GM12875 (cell line): ENCODE measurements at regions not wholly inside any gene's neighbourhood (a gene's known extent, or its start where the extent isn't known, plus 50 kb on each side); places are given as distances from the start of the nearest gene placed in this dataset.

Experiments used
- H3K4me3 ChIP-seq: one replicate; pipeline ENCODE4 v1.5.1; 2011; ENCODE audit warnings: low read depth, low read length, control low read depth
- TF ChIP-seq, protein P1 (sequence below): IDR thresholded peaks from 2 replicates; pipeline ENCODE4 v1.5.1; 2011; ENCODE audit warnings: low read depth, mild to moderate bottlenecking, control low read depth, inconsistent platforms, low read length, moderate library complexity, borderline replicate concordance; ENCODE audit not compliant: insufficient read depth

GRCh38 chr7:142698429-142698828 lies 50.8 kb upstream of the PRSS1 start:
- no peak overlapping the region for H3K4me3 ChIP-seq
- TF ChIP-seq, protein P1, sequence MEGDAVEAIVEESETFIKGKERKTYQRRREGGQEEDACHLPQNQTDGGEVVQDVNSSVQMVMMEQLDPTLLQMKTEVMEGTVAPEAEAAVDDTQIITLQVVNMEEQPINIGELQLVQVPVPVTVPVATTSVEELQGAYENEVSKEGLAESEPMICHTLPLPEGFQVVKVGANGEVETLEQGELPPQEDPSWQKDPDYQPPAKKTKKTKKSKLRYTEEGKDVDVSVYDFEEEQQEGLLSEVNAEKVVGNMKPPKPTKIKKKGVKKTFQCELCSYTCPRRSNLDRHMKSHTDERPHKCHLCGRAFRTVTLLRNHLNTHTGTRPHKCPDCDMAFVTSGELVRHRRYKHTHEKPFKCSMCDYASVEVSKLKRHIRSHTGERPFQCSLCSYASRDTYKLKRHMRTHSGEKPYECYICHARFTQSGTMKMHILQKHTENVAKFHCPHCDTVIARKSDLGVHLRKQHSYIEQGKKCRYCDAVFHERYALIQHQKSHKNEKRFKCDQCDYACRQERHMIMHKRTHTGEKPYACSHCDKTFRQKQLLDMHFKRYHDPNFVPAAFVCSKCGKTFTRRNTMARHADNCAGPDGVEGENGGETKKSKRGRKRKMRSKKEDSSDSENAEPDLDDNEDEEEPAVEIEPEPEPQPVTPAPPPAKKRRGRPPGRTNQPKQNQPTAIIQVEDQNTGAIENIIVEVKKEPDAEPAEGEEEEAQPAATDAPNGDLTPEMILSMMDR: no peak

DNA sequence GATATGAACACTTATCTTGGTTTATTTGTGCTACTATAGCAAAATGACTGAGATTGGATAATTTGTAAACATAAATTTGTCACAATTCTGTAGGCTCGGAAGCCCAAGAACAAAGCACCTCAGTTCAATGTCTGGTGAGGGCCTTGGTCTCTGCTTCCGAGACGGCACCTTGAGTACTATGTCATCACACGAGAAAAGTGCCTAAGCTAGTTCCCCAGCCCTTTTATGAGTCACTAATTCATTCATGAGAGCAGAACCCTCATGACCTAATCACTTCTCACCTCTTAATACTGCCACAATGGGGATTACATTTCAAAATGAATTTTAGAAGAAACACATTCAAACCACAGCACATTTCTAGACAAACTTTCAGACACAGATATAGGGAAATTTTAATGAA lies 52.0 kb upstream of the PRSS1 start:
- TF ChIP-seq, protein P1: no peak

DNA sequence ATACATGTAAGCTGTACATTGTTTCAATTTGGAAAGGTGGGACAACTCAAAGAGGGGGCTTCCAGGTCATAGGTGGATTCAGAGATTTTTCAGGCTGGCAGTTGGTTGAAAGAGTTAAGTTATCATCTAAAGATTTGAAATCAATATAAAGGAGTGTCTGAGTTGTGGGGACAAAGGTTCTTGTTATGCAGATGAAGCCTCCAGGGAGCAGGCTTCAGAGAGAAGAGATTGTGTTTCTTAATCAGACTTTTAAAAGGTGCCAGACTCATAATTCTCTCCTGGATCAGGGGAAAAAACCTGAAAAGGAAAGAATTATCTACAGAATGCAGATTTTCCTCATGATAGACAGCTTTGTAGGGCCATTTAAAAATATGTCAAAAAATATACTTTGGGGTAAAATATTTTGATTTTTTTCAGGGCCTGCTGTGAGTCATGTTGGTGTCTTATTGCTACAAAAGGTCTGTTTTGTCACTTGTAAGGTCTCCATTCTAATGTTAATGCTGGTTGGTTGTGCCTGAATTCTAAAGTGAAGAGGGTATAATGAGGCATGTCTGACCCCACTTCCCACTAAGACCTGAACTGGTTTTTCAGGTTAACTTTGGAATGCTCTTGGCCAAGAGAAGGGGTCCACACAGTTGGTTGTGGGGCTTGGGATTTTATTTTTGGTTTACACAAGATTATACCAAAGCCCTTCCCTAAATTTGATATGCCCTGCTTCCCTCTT lies 52.7 kb upstream of the PRSS1 start:
- TF ChIP-seq, protein P1: no peak
- H3K4me3 ChIP-seq: no peak overlapping the region

More for the DNA sequence above, 52.0 kb upstream of the PRSS1 start:
- H3K4me3 ChIP-seq: no peak overlapping the region

GRCh38 chr7:142693911-142694310 lies 55.4 kb upstream of the PRSS1 start:
- TF ChIP-seq, protein P1: no peak
- H3K4me3 ChIP-seq: no peak overlapping the region

DNA sequence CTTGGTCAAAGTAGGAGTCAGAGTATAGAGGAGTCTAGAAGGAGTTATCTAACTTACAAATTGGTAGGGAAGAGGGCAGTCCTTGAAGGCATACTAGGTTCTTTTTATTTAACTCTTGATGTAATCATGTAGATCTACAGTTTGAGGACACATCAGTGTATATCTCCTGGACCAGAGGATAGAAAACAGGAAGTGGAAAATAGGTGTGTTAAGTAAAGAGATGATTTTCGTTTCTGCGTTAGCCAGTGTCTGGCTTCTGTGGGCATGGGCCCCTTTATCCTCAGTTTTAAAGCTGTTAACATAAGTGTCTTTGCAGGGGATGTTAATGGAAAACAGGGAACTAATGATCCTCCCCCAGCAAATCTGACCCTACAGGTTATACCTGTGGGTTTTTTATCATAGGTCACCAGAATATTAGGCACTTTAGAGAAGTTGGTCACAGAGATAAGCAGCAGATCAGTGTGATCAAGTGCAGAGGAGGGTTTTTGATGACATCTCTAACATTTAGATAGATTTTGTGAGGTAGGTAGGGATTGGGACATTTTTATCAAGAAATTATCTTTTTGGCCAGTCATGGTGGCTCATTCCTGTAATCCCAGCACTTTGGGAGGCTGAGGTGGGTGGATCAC lies 58.6 kb upstream of the PRSS1 start:
- TF ChIP-seq, protein P1: no peak
- H3K4me3 ChIP-seq: no peak overlapping the region

GRCh38 chr7:142689439-142690120 lies 59.7 kb upstream of the PRSS1 start:
- no peak overlapping the region for H3K4me3 ChIP-seq
- TF ChIP-seq, protein P1: no peak
